Cerebellar cortex (tissue), 1 donor: ENCODE measurements at regions not wholly inside any gene's neighbourhood (a gene's known extent, or its start where the extent isn't known, plus 50 kb on each side); places are given as distances from the start of the nearest gene placed in this dataset.

Experiments
- DNase-seq: peaks from one replicate; pipeline ENCODE4 v3.0.0-alpha.2; 2015; ENCODE audit warnings: low spot score

DNA sequence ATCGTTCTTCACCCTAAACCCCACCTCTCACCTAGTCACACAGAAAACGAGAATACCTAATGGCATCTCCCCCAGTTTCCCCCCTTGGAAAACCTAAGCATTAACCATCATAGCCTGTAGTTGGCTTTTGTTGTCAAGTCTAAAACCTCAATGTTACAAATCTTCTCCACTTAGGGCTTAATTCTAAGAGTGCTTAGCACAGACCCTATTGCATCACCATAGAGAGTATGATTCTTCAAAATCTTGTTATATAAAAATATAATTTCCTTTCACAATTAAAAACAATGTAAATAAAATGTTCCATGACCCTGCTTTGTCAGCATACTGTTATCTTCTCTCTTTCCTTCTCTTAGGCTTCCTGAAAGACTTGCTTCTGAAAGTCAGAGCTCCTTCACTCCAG is 263.2 kb upstream of the RGS18 start:
- DNase-seq = no peak

DNA sequence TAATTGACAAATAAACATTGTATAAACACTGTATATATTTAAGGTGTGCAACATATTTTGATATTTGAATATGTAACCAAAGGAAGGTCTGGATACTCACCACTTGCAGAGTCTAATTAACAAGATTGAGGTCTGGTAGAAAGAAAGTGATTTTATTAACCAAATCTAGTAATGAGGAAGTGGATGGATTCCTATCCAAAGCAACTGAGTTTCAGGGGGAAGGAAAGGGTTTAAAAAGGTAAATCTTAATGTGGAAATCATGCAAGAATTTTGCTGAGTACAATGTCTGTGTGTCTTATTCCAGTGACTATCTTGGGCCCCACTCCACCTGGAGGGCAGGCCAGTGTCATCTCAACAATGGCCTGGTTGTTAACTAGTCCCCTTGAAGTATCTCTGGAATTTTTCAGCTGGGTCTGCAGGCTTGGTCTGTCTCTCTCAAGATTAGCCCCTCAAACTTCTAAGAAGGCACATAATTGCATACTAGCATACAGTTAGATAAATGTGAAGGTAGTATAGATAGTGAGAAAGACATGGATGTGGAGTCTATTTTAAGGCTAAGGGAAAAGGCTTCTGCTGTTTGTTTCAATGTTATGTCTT is 262.7 kb upstream of the RGS18 start:
- no peak for DNase-seq

DNA sequence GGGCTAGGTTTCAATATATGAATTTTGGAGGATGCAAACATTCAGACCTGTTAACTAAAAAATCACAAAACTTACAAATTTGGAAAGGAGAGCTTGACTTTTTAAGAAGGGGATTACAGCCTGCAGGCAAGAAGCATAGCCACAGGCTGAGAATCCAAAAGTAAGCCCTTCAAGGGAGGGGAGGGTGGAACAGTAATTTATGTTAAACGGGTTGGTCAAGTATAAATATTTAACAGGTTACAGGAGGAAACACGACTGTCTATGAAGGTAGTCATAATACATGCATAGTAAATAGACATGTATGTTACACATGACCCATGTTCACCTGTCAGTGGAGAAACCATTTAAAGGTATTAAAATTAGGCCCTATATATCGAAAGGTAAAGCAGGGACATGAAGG is 261.1 kb upstream of the RGS18 start:
- no peak for DNase-seq

DNA sequence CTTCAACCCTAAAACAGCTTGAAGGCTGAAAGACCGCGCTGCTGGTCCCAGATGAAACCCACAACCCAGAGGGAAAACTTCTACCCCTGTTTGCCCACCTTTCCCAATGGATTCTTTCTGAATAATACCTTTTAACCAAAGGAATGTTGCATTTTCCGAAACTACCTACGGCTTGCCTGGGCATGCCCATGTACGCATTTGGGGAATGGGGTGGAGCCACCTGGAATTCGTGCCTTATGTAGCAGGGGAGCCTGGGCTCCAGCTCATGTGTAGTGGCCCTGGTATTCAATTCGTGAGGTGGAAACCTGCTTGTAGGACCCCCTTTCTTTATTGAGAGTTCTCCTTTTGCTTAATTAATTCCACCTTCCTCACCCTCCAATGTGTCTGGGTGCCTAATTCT is 256.6 kb upstream of the RGS18 start:
- DNase-seq = no peak

DNA sequence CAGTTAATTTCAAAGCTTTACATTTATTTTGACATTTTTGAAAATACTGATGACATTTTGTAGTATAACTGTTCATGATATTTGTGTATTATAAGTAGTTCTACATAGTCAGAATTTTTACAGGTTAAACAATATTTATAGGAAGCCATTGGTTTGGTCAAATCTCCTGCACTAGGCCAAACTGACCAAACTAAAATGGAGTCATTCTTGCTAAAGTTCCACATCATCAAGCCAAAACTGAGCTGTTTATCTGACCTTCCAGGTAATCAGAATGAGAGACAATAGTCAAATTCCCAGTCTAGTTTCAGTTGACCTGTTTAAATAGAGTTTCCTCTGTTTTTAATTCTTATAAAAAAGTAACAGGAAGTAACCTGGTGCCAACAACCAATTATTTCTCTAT is 253.3 kb upstream of the RGS18 start:
- no peak for DNase-seq

DNA sequence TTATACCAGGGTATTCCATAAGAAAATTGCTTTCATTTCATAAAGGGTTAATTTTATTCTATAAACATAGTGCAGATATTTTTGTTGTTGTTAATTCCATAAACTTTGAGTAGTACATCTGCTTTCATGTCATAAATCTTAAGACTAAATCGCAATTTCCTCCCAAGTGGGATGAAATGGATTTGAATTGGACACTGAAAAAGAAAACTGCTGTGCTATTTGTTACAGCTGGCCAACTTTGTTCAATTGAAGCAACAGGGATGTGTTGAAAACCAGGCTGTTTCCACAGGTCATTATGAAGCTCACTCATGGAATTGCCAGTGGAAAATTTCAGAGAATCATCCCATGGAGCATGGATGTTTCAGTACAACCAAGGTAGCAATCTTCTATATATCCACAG is 252.5 kb upstream of the RGS18 start:
- no peak for DNase-seq

GRCh38 chr1:191907121-191907520 is 251.1 kb upstream of the RGS18 start:
- no peak for DNase-seq

DNA sequence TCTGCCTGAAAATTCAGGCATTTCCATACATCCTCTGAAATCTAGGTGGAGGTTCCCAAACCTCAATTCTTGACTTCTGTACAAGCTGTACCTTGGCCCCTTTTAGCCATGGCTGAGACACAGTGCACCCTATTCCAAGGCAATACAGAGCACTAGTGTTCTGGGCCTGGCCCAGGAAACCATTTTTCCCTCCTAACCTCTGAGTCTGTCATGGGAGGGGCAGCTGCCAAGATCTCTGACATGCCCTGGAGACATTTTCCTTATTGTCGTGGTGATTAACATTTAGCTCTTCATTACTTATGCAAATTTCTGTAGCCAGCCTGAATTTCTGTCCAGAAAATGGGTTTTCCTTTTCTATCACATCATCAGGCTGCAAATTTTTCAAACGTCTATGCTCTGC is 248.0 kb upstream of the RGS18 start:
- no peak for DNase-seq

GRCh38 chr1:191912517-191912916 is 245.7 kb upstream of the RGS18 start:
- DNase-seq = no peak

DNA sequence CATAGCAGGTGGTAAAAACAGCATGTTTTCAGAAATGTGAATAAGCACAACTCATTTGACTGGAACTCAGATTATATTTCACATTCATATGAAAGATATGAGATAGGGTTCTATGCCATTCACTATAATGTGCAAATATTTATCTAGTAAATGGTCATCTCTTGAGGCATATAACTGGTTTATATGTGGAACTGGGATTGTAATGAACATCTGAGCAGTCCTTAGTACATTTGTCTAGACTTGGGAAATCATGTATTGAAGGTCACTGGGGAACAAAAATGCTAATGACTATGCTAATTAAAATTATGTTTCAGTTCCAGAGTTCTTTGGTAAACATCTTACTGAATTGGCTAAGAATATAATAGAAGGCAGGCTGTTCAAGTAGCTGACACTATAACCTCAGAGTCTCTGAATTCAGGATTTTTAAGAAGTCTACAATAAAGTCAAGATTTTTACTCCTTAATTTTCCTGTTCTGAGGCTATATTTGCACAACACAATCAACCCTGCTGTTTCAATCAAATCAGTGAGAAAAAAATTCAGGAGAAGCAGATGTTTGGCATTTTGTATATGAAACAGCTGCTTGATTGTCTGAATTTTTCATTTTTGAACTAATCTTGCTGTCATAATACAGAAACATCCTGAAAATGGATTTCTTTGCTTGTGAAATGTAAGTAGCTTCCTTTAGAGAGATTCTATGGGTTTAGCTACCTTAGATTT is 244.8 kb upstream of the RGS18 start:
- no peak for DNase-seq

DNA sequence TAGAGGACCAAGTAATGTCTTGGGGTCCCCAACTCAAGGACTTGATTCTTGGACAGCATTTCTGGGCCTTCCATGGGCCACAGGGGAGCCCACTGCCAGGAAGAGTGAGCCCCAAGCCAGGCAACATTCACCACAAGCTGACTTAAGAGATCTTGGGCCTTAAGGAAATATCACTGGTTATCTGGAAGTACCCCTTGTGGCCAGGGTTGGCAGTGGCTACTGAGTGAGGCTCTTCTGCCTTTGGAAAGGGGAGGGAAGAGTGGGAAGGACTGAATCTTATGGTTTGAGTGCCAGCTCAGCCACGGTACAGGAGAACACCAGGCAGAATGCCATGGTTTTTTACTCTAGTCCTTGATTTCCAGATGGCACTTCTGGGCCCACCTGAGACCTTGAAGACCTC is 228.9 kb upstream of the RGS18 start:
- no peak for DNase-seq

- no peak for DNase-seq
Measured at GRCh38 chr1:191943684-191944083, 214.6 kb upstream of the RGS18 start.

DNA sequence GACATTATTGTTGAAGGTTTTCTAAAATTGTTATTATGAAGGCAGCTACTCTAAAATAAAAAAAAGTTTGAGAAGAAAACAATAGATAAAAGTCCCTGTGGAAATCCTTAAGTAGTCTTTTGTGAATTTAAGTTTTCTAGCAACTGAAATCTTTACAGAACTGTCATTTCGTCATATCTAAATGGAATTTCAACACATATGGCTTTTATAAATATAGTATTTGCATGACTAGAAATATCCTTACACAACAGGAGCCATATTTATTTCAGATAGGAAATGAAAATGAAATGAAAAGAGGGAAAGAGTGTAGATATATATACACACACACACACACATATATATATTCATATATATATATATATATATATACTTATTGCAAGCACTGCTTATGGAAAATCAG is 204.7 kb upstream of the RGS18 start:
- no peak for DNase-seq

- DNase-seq = no peak
Measured at GRCh38 chr1:191959856-191960255, 198.4 kb upstream of the RGS18 start.

- DNase-seq = no peak
Measured at GRCh38 chr1:191963286-191963685, 195.0 kb upstream of the RGS18 start.

GRCh38 chr1:191963781-191964455 is 194.3 kb upstream of the RGS18 start:
- DNase-seq = no peak

DNA sequence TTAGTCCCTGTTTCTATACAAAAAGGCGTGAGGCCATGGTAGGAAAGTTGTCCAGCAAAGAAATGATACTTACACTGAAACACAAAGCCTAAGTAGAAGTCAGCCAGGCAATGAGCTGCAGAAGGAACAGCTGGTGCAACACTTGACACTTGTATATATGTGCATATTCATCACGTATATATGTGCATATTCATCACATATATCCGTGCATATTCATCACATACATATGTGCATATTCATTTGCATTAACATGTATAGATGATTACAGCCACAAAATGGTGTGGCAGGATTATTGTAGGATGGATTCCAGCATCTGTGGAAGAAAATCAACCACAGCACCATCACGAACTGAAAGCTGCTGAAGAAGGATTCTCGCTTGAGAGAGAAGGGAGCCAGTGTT is 189.0 kb upstream of the RGS18 start:
- DNase-seq = no peak

DNA sequence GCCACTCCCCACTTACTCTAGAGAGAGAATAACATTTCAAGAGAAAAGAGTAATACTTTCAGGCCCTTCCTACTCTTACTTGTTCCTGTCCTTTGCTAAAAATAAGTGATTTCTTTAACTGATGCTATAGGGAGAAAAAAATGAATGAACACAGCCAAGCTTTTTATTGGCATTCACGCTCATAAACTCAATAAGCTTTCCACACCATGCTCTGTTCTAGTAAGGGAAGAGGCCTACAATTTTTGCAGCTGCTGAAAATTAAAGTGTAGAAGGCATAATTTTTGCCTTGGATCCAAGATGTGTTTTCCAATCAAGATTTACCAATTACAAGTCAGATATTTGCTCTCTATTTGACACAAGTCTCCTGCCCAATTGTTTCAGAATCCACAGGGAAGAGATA is 188.1 kb upstream of the RGS18 start:
- DNase-seq = no peak

GRCh38 chr1:191971447-191971846 is 186.8 kb upstream of the RGS18 start:
- no peak for DNase-seq

- DNase-seq = no peak
Measured at GRCh38 chr1:191974004-191974403, 184.3 kb upstream of the RGS18 start.

DNA sequence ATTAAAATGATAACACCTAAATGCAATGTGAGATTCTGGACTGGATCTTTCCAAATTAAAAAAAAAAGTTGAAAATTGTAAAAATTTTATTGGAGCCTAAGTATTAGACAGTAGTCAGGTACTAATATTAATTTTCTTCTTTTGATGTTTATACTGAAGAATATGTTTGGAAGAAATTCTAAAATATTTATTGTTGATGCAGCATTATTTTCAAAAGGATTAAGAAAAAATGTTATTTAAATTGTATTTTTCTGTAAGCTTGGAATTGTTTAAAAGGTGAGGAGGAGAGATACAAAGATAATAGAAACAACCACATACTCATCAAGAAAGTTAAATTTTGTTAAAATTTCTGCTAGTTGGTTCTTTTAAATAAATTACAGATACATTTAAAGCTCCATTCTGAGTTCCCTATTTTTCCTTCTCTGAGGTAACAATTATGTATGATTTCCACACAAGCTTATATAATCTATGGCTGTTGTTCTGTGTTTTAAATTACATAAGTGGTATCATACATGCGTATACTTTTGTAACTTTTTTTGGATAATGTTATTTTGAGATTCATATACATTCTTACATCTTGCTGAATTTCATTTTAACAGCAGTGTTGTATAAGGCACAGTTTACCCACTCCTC is 180.3 kb upstream of the RGS18 start:
- DNase-seq = no peak

GRCh38 chr1:191984856-191985255 is 173.4 kb upstream of the RGS18 start:
- DNase-seq = no peak

DNA sequence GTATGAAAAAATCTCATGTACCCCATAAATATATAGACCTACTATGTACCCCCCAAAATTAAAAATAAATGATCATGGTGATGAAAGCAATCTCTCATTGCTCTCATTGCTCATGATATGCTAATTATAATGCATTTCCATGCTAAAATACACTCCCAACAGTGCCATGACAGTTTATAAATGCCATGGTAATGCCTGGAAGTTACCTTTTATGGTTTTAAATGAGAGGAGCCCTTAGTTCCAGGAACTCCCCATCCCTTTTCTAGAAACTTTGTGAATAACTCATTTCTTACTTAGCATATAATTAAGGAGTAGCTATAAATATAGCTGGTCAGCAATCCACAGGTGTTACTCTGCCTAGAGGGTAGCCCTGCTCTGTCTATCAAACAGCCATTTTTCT is 166.1 kb upstream of the RGS18 start:
- no peak for DNase-seq
